ENCODE measurements at regions not wholly inside any gene's neighbourhood (a gene's known extent, or its start where the extent isn't known, plus 50 kb on each side); places are given as distances from the start of the nearest gene placed in this dataset.

GRCh38 chr2:153386481-153386897 is 92.1 kb downstream of the RPRM start:
- Mint-ChIP-seq H3K27me3 (no peaks in the 10 kb centered on the region), H3K4me3 (no peak overlapping the region), H3K4me1 (no peaks in the 10 kb centered on the region), H3K36me3 (ENCODE audit: low read depth) (no peaks in the 10 kb centered on the region), H3K27ac (no peak overlapping the region)
- no peak for ATAC-seq
- DNase-seq: no peak
- no peaks in the 10 kb centered on the region for H3K9me3 ChIP-seq (ENCODE audit: control insufficient read depth, low read length, poor library complexity, severe bottlenecking)

- Mint-ChIP-seq H3K27ac (no peak overlapping the region), H3K4me3 (no peak overlapping the region), H3K27me3 (no peaks in the 10 kb centered on the region), H3K4me1 (no peaks in the 10 kb centered on the region), H3K36me3 (ENCODE audit: low read depth) (no peaks in the 10 kb centered on the region)
- DNase-seq: no peak
- ATAC-seq: no peak
- no peaks in the 10 kb centered on the region for H3K9me3 ChIP-seq (ENCODE audit: control insufficient read depth, low read length, poor library complexity, severe bottlenecking)
Observed at GRCh38 chr2:153373510-153374279, 104.9 kb downstream of the RPRM start.

GRCh38 chr2:153360239-153360638 is 118.3 kb downstream of the RPRM start:
- Mint-ChIP-seq H3K36me3 (ENCODE audit: low read depth) (no peaks in the 10 kb centered on the region), H3K27ac (no peak overlapping the region), H3K27me3 (no peaks in the 10 kb centered on the region), H3K4me3 (no peak overlapping the region), H3K4me1 (no peaks in the 10 kb centered on the region)
- H3K9me3 ChIP-seq (ENCODE audit: control insufficient read depth, low read length, poor library complexity, severe bottlenecking): no peaks in the 10 kb centered on the region
- ATAC-seq (no peak), DNase-seq (no peak)

GRCh38 chr2:153354377-153354776 is 124.2 kb downstream of the RPRM start:
- Mint-ChIP-seq H3K27ac (no peak overlapping the region), H3K27me3 (no peaks in the 10 kb centered on the region), H3K4me3 (no peak overlapping the region), H3K4me1 (no peaks in the 10 kb centered on the region), H3K36me3 (ENCODE audit: low read depth) (no peaks in the 10 kb centered on the region)
- no peak for ATAC-seq
- DNase-seq: no peak
- no peaks in the 10 kb centered on the region for H3K9me3 ChIP-seq (ENCODE audit: control insufficient read depth, low read length, poor library complexity, severe bottlenecking)

- ATAC-seq: no peak
- DNase-seq: no peak
- Mint-ChIP-seq H3K27ac (no peak overlapping the region), H3K27me3 (no peaks in the 10 kb centered on the region), H3K36me3 (ENCODE audit: low read depth) (no peaks in the 10 kb centered on the region), H3K4me1 (no peaks in the 10 kb centered on the region), H3K4me3 (no peak overlapping the region)
- H3K9me3 ChIP-seq (ENCODE audit: control insufficient read depth, low read length, poor library complexity, severe bottlenecking): no peaks in the 10 kb centered on the region
Observed at GRCh38 chr2:153349603-153350002, 129.0 kb downstream of the RPRM start.

- H3K27me3 Mint-ChIP-seq: peaks cover 1% of the 10 kb centered on the region
- H3K4me3 Mint-ChIP-seq: no peak overlapping the region
- no peaks in the 10 kb centered on the region for H3K4me1 Mint-ChIP-seq
- no peaks in the 10 kb centered on the region for H3K36me3 Mint-ChIP-seq (ENCODE audit: low read depth)
- no peak overlapping the region for H3K27ac Mint-ChIP-seq
- no peaks in the 10 kb centered on the region for H3K9me3 ChIP-seq (ENCODE audit: control insufficient read depth, low read length, poor library complexity, severe bottlenecking)
- ATAC-seq (no peak), DNase-seq (no peak)
Observed at GRCh38 chr2:153347818-153348495, 130.6 kb downstream of the RPRM start.

GRCh38 chr2:153320879-153321278 is 157.7 kb downstream of the RPRM start:
- no peak for ATAC-seq
- no peak overlapping the region for H3K4me3 Mint-ChIP-seq
- H3K36me3 Mint-ChIP-seq (ENCODE audit: low read depth): no peaks in the 10 kb centered on the region

GRCh38 chr2:153311432-153311831 is 167.1 kb downstream of the RPRM start:
- Mint-ChIP-seq H3K4me3 (no peak overlapping the region), H3K27me3 (no peaks in the 10 kb centered on the region), H3K27ac (no peak overlapping the region), H3K4me1 (no peaks in the 10 kb centered on the region), H3K36me3 (ENCODE audit: low read depth) (no peaks in the 10 kb centered on the region)
- ATAC-seq (no peak), DNase-seq (no peak)
- H3K9me3 ChIP-seq (ENCODE audit: control insufficient read depth, low read length, poor library complexity, severe bottlenecking): no peaks in the 10 kb centered on the region

More at GRCh38 chr2:153320879-153321278, 157.7 kb downstream of the RPRM start:
- Mint-ChIP-seq H3K27ac (no peak overlapping the region), H3K4me1 (no peaks in the 10 kb centered on the region), H3K27me3 (no peaks in the 10 kb centered on the region)
- DNase-seq: no peak
- H3K9me3 ChIP-seq (ENCODE audit: control insufficient read depth, low read length, poor library complexity, severe bottlenecking): peaks cover 5% of the 10 kb centered on the region

- Mint-ChIP-seq H3K27ac (no peak overlapping the region), H3K4me3 (no peak overlapping the region), H3K36me3 (ENCODE audit: low read depth) (no peaks in the 10 kb centered on the region), H3K4me1 (no peaks in the 10 kb centered on the region), H3K27me3 (no peaks in the 10 kb centered on the region)
- no peak for DNase-seq
- no peak for ATAC-seq
- no peaks in the 10 kb centered on the region for H3K9me3 ChIP-seq (ENCODE audit: control insufficient read depth, low read length, poor library complexity, severe bottlenecking)
Observed at GRCh38 chr2:153308466-153308865, 170.1 kb downstream of the RPRM start.

- ATAC-seq: no peak
- no peak overlapping the region for H3K27ac Mint-ChIP-seq
- H3K4me3 Mint-ChIP-seq: no peak overlapping the region
- H3K4me1 Mint-ChIP-seq: no peaks in the 10 kb centered on the region
- no peaks in the 10 kb centered on the region for H3K9me3 ChIP-seq (ENCODE audit: control insufficient read depth, low read length, poor library complexity, severe bottlenecking)
- no peaks in the 10 kb centered on the region for H3K36me3 Mint-ChIP-seq (ENCODE audit: low read depth)
- no peaks in the 10 kb centered on the region for H3K27me3 Mint-ChIP-seq
- no peak for DNase-seq
Observed at GRCh38 chr2:153307223-153307622, 171.3 kb downstream of the RPRM start.

- DNase-seq (no peak), ATAC-seq (no peak)
- Mint-ChIP-seq H3K27me3 (no peaks in the 10 kb centered on the region), H3K4me3 (no peak overlapping the region), H3K27ac (no peak overlapping the region), H3K4me1 (no peaks in the 10 kb centered on the region), H3K36me3 (ENCODE audit: low read depth) (no peaks in the 10 kb centered on the region)
- no peaks in the 10 kb centered on the region for H3K9me3 ChIP-seq (ENCODE audit: control insufficient read depth, low read length, poor library complexity, severe bottlenecking)
Observed at GRCh38 chr2:153299809-153300208, 178.8 kb downstream of the RPRM start.

GRCh38 chr2:153299217-153299616 is 179.3 kb downstream of the RPRM start:
- DNase-seq: no peak
- Mint-ChIP-seq H3K27me3 (no peaks in the 10 kb centered on the region), H3K27ac (no peak overlapping the region), H3K36me3 (ENCODE audit: low read depth) (no peaks in the 10 kb centered on the region), H3K4me1 (no peaks in the 10 kb centered on the region), H3K4me3 (no peak overlapping the region)
- ATAC-seq: no peak
- H3K9me3 ChIP-seq (ENCODE audit: control insufficient read depth, low read length, poor library complexity, severe bottlenecking): no peaks in the 10 kb centered on the region

GRCh38 chr2:153294199-153294786 is 184.3 kb downstream of the RPRM start:
- Mint-ChIP-seq H3K27ac (no peak overlapping the region), H3K4me1 (no peaks in the 10 kb centered on the region), H3K27me3 (peaks cover 8% of the 10 kb centered on the region), H3K4me3 (no peak overlapping the region), H3K36me3 (ENCODE audit: low read depth) (no peaks in the 10 kb centered on the region)
- H3K9me3 ChIP-seq (ENCODE audit: control insufficient read depth, low read length, poor library complexity, severe bottlenecking): no peaks in the 10 kb centered on the region
- no peak for DNase-seq
- no peak for ATAC-seq

All from T-helper 17 cell (primary cell).